ENCODE measurements at regions not wholly inside any gene's neighbourhood (a gene's known extent, or its start where the extent isn't known, plus 50 kb on each side); places are given as distances from the start of the nearest gene placed in this dataset.
A peak's percentile ranks its signal among the peaks of the same experiment; 100 is the strongest.

DNA sequence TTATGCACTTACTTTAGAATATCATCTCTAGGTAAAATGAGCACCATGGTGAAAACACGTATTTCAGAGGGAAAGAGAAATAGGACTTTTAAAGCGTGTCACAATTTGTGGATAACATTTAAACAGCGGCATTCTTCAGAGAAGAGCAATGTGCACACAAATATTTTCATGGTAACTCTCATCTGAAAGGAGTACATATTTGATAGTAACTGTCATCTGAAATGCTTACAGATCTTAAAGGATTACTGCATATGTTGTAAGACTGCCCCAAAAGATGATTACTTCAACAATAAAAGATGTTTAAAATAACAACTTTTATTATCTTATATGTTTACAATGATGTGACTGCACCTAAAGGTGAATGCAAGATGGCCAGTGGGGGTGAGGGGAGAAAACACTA, 408.8 kb downstream of the PLA2G4A start:
- DNase-seq, result no peak

GRCh38 chr1:187241971-187242370, 413.2 kb downstream of the PLA2G4A start:
- DNase-seq, result no peak

- no peak for DNase-seq
These were observed 415.9 kb downstream of the PLA2G4A start for GRCh38 chr1:187244623-187245022.

DNA sequence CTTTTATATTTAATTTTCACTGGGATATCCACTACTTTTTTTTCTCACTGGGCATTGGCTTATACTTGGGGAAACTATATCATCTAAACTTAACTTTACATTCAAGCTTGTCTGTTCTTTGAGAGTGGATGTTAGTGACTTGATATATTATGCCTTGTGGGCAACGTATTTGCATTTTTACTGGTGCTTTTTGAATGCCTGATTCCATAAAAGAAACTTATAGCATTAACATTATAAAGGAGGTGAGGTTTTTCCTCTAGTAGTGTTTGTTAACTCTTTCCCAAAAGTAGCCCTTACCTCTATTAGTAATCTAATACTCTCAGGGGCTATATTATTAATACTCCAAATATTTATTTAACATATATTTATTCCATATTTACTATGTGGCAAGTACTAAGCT, 416.5 kb downstream of the PLA2G4A start:
- no peak for DNase-seq

DNA sequence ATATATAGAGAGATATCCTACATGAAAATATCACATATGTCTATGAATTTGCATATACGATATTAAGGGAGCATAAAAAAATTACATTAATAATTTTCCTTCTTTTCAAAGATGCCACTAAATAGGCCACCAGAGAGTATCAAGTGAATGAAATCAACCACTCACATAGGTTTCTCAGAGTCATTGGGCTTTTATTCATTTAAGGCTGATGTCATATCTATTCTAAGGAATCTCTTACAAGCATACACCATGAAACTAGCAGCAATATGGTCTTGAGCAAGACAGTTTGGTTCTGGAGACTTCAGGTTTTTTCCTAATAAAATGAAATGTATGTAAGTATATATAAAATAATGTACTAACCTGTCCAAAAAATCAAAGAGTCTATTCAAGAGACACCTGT, 420.4 kb downstream of the PLA2G4A start:
- no peak for DNase-seq

GRCh38 chr1:187252923-187253322, 424.2 kb downstream of the PLA2G4A start:
- DNase-seq, result no peak

- DNase-seq, result no peak
These were observed 428.7 kb downstream of the PLA2G4A start for GRCh38 chr1:187257476-187257875.

DNA sequence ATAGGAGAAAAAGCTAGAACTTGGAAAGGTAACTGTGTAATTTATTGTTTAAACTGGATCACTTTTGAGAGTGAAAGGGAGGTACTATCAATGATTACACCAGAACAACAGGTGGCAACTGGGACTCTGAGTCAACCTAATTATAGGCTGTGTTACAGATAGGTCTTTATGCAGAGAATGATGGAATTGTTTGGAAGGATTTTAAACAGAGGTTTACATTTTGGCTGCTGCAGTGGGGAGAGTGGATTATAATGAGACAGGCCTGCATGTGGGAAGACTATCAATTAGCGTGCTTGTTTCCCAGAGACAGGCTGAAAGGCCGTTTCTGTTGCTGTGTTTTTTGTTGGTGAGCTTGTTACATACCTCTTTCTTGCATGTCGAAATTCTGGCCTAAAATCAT, 432.9 kb downstream of the PLA2G4A start:
- DNase-seq, result peak in 4 of 14 donors; percentile 3 to 11 (median 4)

GRCh38 chr1:187262731-187263130, 434.0 kb downstream of the PLA2G4A start:
- DNase-seq, result no peak

DNA sequence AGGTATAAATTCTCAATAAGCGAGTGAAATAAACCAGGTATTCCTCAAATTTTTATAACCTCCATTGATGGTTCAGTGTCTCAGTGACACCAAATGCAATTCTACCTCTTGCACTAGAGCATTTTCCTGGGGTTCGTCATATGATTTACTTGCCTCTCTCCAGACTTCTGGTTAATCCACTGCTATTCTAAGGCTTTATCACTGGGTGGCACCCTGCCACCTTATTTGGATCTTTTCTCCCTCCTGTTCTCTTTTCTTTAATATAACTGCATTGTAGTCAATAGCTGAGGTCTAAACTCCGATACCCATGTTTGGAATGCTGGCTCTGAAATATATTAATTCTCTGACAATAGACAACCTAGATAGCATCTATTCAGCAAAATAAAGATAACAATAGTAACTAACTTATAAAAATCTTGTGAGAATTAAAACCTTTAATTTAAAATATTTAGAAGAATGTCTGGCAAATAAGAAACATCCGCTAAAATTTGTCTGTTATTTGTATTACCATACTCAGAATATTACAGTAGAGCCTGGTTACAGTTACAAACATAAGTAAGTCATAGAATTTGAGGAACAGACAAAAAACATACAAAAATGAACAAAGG, 436.4 kb downstream of the PLA2G4A start:
- peak in 4 of 14 donors; percentile 3 to 71 (median 16) for DNase-seq

DNA sequence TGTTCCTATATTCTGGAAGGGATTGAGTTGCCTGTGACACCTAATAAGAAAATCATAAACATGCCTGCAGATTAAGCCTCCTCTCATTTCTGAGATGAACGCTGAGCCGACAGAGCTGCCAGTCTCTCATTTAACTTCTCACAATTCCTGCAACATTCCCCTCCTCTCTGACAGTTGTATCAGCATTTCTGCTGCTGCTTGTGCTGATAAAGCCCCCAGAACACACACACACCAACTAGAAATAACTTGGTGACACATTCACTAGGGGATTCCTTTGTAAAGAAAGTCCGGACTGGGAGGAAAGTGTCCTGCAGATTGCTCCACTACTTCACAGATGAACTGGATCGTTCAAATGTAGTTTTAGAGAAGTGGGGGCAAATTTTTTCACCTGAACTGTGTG, 437.3 kb downstream of the PLA2G4A start:
- DNase-seq, result no peak

DNA sequence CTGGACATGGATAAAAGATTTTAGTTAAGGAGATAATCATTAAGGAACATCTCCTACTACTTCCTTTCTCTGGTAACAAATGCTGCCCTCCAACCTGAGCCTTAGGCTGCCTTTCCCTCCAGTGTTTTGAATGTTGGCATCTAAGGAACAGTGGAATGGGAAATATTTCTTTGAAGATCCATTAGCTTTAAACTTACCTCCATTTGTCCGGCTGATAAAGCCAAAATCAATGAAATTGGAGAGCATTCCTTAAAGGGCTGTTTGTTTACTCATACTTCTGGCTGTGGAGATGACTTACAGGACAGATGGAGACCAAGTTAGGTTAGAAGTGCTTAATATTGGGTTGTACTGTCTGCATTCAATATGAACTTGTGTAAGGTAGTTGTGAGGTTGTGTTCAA, 439.1 kb downstream of the PLA2G4A start:
- DNase-seq, result no peak

GRCh38 chr1:187270256-187270655, 441.5 kb downstream of the PLA2G4A start:
- DNase-seq, result no peak

DNA sequence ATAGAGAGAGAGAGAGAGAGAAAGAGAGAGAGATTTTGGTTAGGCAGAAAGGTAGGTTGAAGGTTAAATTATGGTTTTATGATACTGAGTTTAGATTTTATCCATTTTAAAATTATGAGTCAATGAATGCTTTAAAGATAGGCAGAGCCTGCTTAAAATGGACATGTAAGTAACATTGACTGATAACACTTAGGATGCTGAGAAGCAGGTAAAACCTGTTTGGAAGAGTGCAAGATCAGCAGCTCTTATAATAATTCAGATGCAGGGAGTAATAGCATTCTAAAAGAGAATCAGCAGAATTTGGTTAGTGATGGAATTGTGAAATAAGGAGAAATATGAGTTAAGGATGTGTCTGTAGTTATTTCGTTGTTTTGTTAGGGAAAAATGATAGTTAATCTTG, 446.6 kb downstream of the PLA2G4A start:
- no peak for DNase-seq

- no peak for DNase-seq
These were observed 447.3 kb downstream of the PLA2G4A start for GRCh38 chr1:187275985-187276575.

GRCh38 chr1:187276677-187277076, 447.9 kb downstream of the PLA2G4A start:
- no peak for DNase-seq

- no peak for DNase-seq
These were observed 451.3 kb downstream of the PLA2G4A start for GRCh38 chr1:187280031-187280430.

- DNase-seq, result no peak
These were observed 452.3 kb downstream of the PLA2G4A start for GRCh38 chr1:187281085-187281484.

DNA sequence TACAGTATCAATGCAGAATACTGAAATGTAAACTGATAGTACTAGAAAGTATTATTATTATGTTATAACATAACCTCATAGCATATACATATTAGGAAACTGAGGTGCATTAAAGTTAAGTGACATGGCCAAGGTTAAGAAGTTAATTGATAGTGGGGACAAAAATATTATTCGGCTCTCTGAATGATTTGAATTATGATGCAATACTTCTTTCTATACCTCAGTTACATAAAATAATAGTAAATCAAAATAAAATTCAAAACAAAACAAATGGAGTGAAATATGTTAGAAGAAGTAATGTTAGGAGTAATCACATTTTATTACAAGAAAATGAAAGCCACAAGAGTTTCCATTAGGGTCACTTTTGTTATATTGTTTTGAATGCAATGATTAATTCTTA, 455.2 kb downstream of the PLA2G4A start:
- DNase-seq, result no peak

GRCh38 chr1:187294421-187295201, 465.9 kb downstream of the PLA2G4A start:
- no peak for DNase-seq

DNA sequence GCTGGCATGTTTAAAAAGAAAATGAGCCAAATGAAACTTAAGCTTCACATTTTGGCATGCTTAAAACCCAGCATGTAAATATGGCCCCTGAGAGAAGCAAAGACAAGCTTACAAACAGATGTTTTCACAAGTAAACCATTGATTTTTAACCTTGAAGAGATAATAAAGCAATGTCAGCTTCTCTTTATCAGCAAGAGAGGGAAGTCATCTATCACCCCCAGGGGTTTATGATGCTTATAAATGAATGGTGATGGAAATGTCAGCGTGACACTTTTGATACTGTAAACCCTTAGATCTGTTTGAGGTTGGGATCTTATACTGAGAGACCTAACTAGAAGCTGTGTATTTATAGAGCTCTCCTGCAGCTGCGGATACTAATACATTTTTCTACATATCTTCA, 471.3 kb downstream of the PLA2G4A start:
- DNase-seq, result no peak

GRCh38 chr1:187306710-187307415, 478.1 kb downstream of the PLA2G4A start:
- DNase-seq, result peak in 1 of 14 donors; percentile 89

- peak in 1 of 14 donors; percentile 43 for DNase-seq
These were observed 481.4 kb downstream of the PLA2G4A start for GRCh38 chr1:187310038-187310631.

Data from C1 segment of cervical spinal cord (tissue), 14 donors.